Endodermal cell (in vitro differentiated cells): ENCODE measurements at regions not wholly inside any gene's neighbourhood (a gene's known extent, or its start where the extent isn't known, plus 50 kb on each side); places are given as distances from the start of the nearest gene placed in this dataset.
A peak's percentile ranks its signal among the peaks of the same experiment; 100 is the strongest.

Source experiments
- DNase-seq: peaks from one replicate; pipeline ENCODE4 v3.0.0-alpha.2; 2017
- H3K27ac ChIP-seq: 2 replicates; pipeline ENCODE4 v1.5.1; 2013; ENCODE audit warnings: mild to moderate bottlenecking, low read depth, low read length, moderate library complexity
- H3K27me3 ChIP-seq: 2 replicates; pipeline ENCODE4 v1.6.1; 2013; ENCODE audit warnings: mild to moderate bottlenecking, low read length, moderate library complexity; ENCODE audit not compliant: insufficient read depth, control insufficient read depth, poor library complexity, severe bottlenecking
- H3K36me3 ChIP-seq: 2 replicates; pipeline ENCODE4 v1.7.0; 2013; ENCODE audit warnings: mild to moderate bottlenecking, low read length, moderate library complexity; ENCODE audit not compliant: control insufficient read depth, insufficient read depth
- H3K4me1 ChIP-seq: one replicate; pipeline ENCODE4 v1.7.0; 2013; ENCODE audit warnings: low read length; ENCODE audit not compliant: control insufficient read depth, insufficient read depth
- H3K4me3 ChIP-seq: 2 replicates; pipeline ENCODE4 v1.5.1; 2013; ENCODE audit warnings: mild to moderate bottlenecking, low read length, moderate library complexity
- H3K9ac ChIP-seq: 2 replicates; pipeline ENCODE4 v1.6.1; 2013; ENCODE audit warnings: mild to moderate bottlenecking, low read length, moderate library complexity; ENCODE audit not compliant: poor library complexity, severe bottlenecking; ENCODE audit errors: extremely low read depth
- H3K9me3 ChIP-seq: 2 replicates; pipeline ENCODE4 v1.6.1; 2013; ENCODE audit warnings: mild to moderate bottlenecking, low read length, moderate library complexity; ENCODE audit not compliant: control insufficient read depth
- H3K27ac Mint-ChIP-seq: 2 replicates; pipeline ENCODE4 v1.8.0; 2020; ENCODE audit warnings: mixed read lengths
- H3K27me3 Mint-ChIP-seq: 2 replicates; pipeline ENCODE4 v1.8.0; 2021; ENCODE audit warnings: mild to moderate bottlenecking, mixed read lengths; ENCODE audit not compliant: insufficient read depth
- H3K36me3 Mint-ChIP-seq: 2 replicates; pipeline ENCODE4 v1.8.0; 2020; ENCODE audit warnings: low read depth, mixed read lengths
- H3K4me1 Mint-ChIP-seq: 2 replicates; pipeline ENCODE4 v1.8.0; 2020; ENCODE audit warnings: mixed read lengths
- H3K4me3 Mint-ChIP-seq: 2 replicates; pipeline ENCODE4 v1.8.0; 2020; ENCODE audit warnings: mild to moderate bottlenecking, moderate library complexity, mixed read lengths
- H3K9me3 Mint-ChIP-seq: 2 replicates; pipeline ENCODE4 v1.8.0; 2020; ENCODE audit warnings: mild to moderate bottlenecking, mixed read lengths
- CTCF ChIP-seq: fragments of 200-600 bp; sonication (generic); conservative IDR thresholded peaks from 2 replicates; pipeline ENCODE4 v1.5.0; 2021; ENCODE audit warnings: antibody characterized with exemption, mild to moderate bottlenecking
- WGBS, 2 experiments: methylation state at CpG; one replicate each; pipeline versions ENCODE4 v1.1.5 to v1.1.7; 2013; ENCODE audit warnings: missing lambda C conversion rate in 2 of 2, mixed read lengths in 1 of 2; ENCODE audit not compliant: insufficient coverage in 1 of 2, insufficient read length in 1 of 2; 5-methylcytosine and 5-hydroxymethylcytosine counted together

- no peaks in the 10 kb centered on the region for H3K9me3 Mint-ChIP-seq
- no peaks in the 10 kb centered on the region for H3K36me3 Mint-ChIP-seq
- Histone ChIP-seq H3K4me1 (peaks cover 15% of the 10 kb centered on the region), H3K27ac (no peak overlapping the region), H3K9ac (no peak overlapping the region), H3K27me3 (no peaks in the 10 kb centered on the region), H3K4me3 (peak overlapping the region; percentile 39), H3K36me3 (no peaks in the 10 kb centered on the region), H3K9me3 (no peaks in the 10 kb centered on the region)
- H3K4me1 Mint-ChIP-seq = peaks cover 15% of the 10 kb centered on the region
- H3K4me3 Mint-ChIP-seq = no peak overlapping the region
- no peak for TF ChIP-seq CTCF
- DNase-seq = peak; percentile 20
- 94 to 95% methylated on average over 4 of the region's 4 CpGs for WGBS, 2 experiments
- H3K27me3 Mint-ChIP-seq = peaks cover 11% of the 10 kb centered on the region
- no peak overlapping the region for H3K27ac Mint-ChIP-seq
Observed at GRCh38 chr6:3527651-3527977, 70.8 kb upstream of the SLC22A23 start.

GRCh38 chr6:3526962-3527650 lies 70.3 kb upstream of the SLC22A23 start:
- DNase-seq = peak; percentile 47
- peaks cover 19% of the 10 kb centered on the region for H3K4me1 ChIP-seq
- Mint-ChIP-seq H3K27me3 (peaks cover 8% of the 10 kb centered on the region), H3K36me3 (no peaks in the 10 kb centered on the region), H3K4me3 (no peak overlapping the region), H3K27ac (no peak overlapping the region), H3K9me3 (no peaks in the 10 kb centered on the region), H3K4me1 (peaks cover 15% of the 10 kb centered on the region)
- no peaks in the 10 kb centered on the region for H3K27me3 ChIP-seq
- no peaks in the 10 kb centered on the region for H3K36me3 ChIP-seq
- no peak overlapping the region for H3K27ac ChIP-seq
- peak overlapping the region; percentile 39 for H3K4me3 ChIP-seq
- no peak overlapping the region for H3K9ac ChIP-seq
- no peak for TF ChIP-seq CTCF
- 70 to 83% methylated on average over 10 to 12 of the region's 12 CpGs for WGBS, 2 experiments
- H3K9me3 ChIP-seq = no peaks in the 10 kb centered on the region

GRCh38 chr6:3525915-3526314 lies 69.1 kb upstream of the SLC22A23 start:
- no peaks in the 10 kb centered on the region for H3K36me3 ChIP-seq
- no peaks in the 10 kb centered on the region for H3K9me3 ChIP-seq
- H3K4me3 ChIP-seq = no peak overlapping the region
- no peaks in the 10 kb centered on the region for H3K9me3 Mint-ChIP-seq
- H3K9ac ChIP-seq = no peak overlapping the region
- H3K27ac ChIP-seq = no peak overlapping the region
- TF ChIP-seq CTCF = no peak
- peaks cover 15% of the 10 kb centered on the region for H3K4me1 Mint-ChIP-seq
- no peaks in the 10 kb centered on the region for H3K36me3 Mint-ChIP-seq
- no peak overlapping the region for H3K4me3 Mint-ChIP-seq
- H3K27ac Mint-ChIP-seq = no peak overlapping the region
- WGBS, 2 experiments = 94 to 96% methylated on average over 6 of the region's 6 CpGs
- no peaks in the 10 kb centered on the region for H3K27me3 ChIP-seq
- peaks cover 6% of the 10 kb centered on the region for H3K27me3 Mint-ChIP-seq
- DNase-seq = no peak
- H3K4me1 ChIP-seq = peaks cover 19% of the 10 kb centered on the region
